GM12864 (cell line): ENCODE measurements at regions not wholly inside any gene's neighbourhood (a gene's known extent, or its start where the extent isn't known, plus 50 kb on each side); places are given as distances from the start of the nearest gene placed in this dataset.
A peak's percentile ranks its signal among the peaks of the same experiment; 100 is the strongest.

Experiments
- DNase-seq: peaks from one replicate; pipeline ENCODE4 v3.0.0-alpha.2; 2011; ENCODE audit warnings: low read depth
- H3K4me3 ChIP-seq: 2 replicates; pipeline ENCODE4 v1.5.1; 2011; ENCODE audit warnings: mild to moderate bottlenecking, low read depth, low read length, control low read depth
- TF ChIP-seq, protein P1 (sequence below): IDR thresholded peaks from 2 replicates; pipeline ENCODE4 v1.5.1; 2011; ENCODE audit warnings: low read depth, mild to moderate bottlenecking, moderate library complexity, low read length, control low read depth, inconsistent platforms; ENCODE audit errors: missing control alignments

DNA sequence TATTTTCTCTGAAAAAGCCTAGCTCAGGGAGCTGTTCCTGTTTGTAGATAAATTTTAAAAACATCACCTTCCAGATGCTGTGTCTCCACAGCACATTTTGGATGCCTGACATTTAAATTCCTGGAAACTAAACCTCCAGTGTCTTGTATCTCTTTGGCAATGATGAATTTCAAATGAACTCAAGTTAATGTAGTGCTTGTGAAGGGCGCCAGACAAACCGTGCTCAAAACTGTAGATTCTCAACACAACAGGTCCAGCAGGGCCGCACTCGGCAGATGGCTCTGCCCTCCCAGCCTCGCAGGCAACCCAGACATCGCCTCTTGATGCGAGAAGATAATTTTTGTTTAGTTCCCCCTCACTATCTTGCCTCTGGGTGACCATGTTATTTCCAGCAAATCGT lies 432.9 kb downstream of the VRK1 start:
- no peak overlapping the region for H3K4me3 ChIP-seq
- no peak for DNase-seq
- TF ChIP-seq, protein P1, sequence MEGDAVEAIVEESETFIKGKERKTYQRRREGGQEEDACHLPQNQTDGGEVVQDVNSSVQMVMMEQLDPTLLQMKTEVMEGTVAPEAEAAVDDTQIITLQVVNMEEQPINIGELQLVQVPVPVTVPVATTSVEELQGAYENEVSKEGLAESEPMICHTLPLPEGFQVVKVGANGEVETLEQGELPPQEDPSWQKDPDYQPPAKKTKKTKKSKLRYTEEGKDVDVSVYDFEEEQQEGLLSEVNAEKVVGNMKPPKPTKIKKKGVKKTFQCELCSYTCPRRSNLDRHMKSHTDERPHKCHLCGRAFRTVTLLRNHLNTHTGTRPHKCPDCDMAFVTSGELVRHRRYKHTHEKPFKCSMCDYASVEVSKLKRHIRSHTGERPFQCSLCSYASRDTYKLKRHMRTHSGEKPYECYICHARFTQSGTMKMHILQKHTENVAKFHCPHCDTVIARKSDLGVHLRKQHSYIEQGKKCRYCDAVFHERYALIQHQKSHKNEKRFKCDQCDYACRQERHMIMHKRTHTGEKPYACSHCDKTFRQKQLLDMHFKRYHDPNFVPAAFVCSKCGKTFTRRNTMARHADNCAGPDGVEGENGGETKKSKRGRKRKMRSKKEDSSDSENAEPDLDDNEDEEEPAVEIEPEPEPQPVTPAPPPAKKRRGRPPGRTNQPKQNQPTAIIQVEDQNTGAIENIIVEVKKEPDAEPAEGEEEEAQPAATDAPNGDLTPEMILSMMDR: no peak

DNA sequence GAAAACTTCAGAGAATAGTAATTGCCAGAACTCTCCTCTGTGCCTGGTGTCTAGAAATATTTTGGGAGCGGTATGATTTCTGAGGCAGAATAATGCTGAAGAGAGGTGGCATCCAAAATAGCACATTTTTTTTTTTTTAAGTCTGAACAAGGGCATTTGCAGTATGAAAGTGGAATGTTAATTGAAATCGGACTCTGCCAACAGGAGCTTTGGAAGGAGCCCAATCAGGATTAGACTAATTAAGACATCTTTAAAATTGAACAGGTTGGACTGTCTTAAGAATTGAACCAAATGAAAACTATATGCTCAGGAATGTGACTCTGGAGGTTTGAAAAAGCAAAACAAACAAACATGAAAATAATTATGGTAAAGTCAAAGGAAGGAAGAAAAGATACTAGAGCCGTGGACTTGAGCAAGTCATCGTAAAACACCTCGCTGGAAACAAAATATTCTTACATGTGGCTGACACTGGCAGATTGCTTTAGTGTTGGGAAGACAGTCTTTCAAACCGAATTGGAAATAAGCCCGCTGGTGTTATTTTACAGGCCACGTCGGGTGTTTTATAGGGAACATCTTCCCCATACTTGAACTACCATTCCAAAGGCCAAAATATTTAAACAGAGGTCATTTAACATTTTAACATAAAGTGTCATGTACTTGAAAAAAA lies 436.3 kb downstream of the VRK1 start:
- no peak for DNase-seq
- TF ChIP-seq, protein P1: no peak
- H3K4me3 ChIP-seq: no peak overlapping the region

DNA sequence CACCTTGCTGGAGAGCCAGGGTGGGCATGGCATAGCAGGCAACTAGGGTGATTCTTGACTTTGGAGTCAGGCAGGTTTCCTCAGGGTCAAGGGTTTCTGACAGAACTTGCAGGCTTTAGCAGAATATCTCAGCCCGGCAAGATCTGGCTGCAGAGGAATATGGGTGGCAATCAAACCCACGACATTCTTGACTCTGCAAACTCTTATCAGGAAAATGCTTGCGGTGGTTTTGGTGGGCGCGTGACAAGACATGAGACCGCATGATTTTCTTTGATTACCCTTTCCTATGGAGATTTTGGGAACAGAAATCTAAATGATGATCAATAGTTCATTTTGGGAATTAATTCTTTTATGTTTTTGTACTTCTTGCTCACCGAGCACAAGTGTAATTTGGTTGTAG lies 449.5 kb downstream of the VRK1 start:
- no peak overlapping the region for H3K4me3 ChIP-seq
- TF ChIP-seq, protein P1: no peak
- no peak for DNase-seq

DNA sequence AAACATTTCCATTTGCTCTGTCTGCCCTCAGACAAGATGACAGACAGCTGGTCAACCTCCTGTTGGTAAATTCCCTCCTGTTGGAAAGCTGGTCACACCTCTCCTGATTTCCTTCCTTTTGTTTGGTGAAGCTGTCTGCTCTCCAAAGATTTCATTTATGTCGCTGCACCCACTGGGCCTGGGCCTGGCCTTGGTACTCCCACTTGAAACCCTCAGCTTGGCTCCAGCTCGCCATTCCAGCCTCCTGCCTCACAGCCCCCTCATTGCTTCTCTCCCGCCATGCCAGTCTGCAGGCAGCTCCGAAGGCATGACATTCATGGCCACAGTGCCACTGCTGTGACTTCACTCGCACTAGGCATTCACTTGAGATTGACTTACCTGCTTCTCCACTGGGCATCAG lies 451.8 kb downstream of the VRK1 start:
- TF ChIP-seq, protein P1: no peak
- DNase-seq: no peak
- no peak overlapping the region for H3K4me3 ChIP-seq

DNA sequence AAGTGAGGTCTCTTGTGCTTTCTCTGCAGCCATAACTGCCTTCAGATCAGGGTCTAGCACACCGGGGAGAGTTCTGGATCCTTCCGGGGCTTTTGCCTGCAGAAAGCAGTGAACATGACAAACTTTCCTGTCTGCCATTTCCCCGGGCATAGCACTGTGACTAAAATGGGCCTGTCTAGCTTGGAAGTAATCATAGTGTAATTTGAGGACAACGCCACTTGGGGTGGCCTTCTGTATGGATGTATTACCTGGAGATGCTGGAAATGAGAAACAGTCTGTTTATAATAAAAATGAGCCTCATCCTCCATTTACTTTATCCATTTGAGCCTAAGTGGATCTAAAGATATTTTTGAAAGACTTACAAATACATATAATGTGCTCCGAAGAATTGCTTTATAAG lies 453.7 kb downstream of the VRK1 start:
- TF ChIP-seq, protein P1: no peak
- no peak overlapping the region for H3K4me3 ChIP-seq
- DNase-seq: no peak

DNA sequence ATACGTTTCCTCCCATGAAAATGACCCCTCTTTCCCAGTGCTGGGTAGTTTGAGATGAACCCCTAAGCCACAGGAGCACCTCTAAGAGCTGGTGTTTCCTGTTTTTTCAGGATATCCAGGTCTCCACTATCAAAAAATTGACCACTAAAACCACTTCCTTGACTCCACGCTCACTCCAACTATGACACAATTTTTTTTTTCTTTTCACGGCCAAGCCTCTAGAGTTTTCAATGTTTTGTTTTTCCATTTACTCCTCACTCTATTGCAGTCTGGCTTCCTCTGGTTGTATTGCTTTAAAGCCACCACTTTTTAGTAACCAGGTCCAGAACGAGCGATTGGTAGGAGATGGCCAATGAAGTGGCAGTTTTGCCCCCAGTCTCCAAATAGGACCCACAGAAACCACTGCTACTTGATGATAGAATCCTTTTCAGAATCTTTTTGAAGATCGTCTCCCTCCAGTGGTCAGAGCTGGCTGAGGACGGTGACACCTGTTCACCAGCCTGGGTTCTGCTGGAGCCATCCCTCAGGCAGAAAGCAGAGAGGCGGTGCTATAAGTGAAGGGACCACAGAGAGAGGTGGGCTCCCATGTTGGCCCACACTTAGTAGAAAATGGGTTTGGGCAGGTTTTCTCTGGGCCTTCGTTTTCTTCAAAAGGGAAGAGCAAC lies 454.4 kb downstream of the VRK1 start:
- no peak for DNase-seq
- TF ChIP-seq, protein P1: peak; percentile 15
- H3K4me3 ChIP-seq: no peak overlapping the region

DNA sequence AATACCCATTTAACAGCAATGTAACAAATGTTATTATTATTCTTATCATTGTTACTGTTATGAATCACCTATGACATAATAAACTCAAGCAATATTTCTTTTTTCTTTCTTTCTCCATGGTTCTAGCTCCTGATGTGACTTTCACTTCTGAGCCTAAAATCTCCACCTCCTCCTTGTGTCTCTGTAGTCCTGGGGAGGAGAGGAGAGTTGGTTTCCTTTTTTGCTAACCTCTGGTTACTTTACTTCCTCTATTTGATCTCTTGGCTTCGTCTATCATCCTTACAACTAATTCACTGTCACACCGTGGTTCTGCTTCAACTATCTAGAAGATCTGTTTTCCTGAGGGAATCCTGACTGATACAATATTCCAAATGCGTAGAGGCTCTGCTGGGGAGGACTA lies 456.6 kb downstream of the VRK1 start:
- TF ChIP-seq, protein P1: no peak
- no peak for DNase-seq
- H3K4me3 ChIP-seq: no peak overlapping the region
